Vagina (tissue), 2 donors: ENCODE measurements at regions not wholly inside any gene's neighbourhood (a gene's known extent, or its start where the extent isn't known, plus 50 kb on each side); places are given as distances from the start of the nearest gene placed in this dataset.

Experiments
- POLR2AphosphoS5 ChIP-seq, 2 donors: sonication (generic); formaldehyde crosslinking; IDR thresholded peaks; one replicate each; pipeline ENCODE4 v1.9.0; 2017; ENCODE audit warnings: antibody characterized with exemption in 2 of 2, mild to moderate bottlenecking in 2 of 2, low read depth in 1 of 2; ENCODE audit not compliant: insufficient read depth in 1 of 2
- TF ChIP-seq, protein P1 (sequence below), 3 experiments: fragments of 450-650 bp in 2 of 3; fragments of 200-600 bp in 1 of 3; sonication (generic) in 1 of 3; IDR thresholded peaks; one replicate each; pipeline ENCODE4 v1.5.1; 2017 to 2019; ENCODE audit warnings: antibody characterized with exemption in 3 of 3, mild to moderate bottlenecking in 2 of 3, moderate library complexity in 2 of 3

DNA sequence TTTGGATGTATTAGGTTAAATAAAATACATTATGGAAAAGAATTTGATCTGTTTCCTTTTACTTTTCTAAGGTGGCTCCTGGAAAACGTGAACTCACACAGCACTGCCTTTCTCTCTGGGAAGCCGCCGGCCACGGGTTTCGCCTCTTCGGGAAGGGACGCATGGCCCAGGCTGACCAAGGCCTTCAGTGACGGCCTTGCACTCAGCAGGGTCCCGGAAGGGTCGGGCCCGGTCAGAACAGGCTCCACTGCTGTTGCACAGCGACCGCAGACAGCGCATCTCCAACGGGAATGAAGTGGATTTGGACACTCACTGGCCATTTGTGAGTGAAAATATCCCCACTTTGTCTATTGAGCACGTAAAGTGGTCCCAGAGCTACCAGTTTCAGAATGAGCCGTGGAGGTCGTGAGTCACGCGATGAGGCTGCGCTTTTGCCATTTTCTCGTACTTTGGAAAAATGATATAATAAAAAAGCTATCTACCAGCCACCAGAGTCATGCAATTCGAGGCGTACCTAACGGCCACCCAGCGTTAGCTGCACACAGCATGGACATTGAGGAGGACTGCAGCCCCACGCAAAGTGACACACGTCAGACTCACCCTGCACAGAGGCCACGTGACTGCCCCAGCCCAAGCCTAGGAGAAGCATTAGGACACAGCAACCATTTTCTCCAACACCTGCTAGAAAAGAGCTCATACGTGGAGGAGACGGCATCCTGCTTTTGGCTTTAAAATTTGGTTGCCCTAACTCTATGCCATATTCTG, 244.3 kb downstream of the TTLL2 start:
- no peak for TF ChIP-seq POLR2AphosphoS5 (IDR thresholded peaks at IDR 0.05; ENCODE audit: insufficient read depth in 1 of 2, low read depth in 1 of 2)
- TF ChIP-seq, protein P1, sequence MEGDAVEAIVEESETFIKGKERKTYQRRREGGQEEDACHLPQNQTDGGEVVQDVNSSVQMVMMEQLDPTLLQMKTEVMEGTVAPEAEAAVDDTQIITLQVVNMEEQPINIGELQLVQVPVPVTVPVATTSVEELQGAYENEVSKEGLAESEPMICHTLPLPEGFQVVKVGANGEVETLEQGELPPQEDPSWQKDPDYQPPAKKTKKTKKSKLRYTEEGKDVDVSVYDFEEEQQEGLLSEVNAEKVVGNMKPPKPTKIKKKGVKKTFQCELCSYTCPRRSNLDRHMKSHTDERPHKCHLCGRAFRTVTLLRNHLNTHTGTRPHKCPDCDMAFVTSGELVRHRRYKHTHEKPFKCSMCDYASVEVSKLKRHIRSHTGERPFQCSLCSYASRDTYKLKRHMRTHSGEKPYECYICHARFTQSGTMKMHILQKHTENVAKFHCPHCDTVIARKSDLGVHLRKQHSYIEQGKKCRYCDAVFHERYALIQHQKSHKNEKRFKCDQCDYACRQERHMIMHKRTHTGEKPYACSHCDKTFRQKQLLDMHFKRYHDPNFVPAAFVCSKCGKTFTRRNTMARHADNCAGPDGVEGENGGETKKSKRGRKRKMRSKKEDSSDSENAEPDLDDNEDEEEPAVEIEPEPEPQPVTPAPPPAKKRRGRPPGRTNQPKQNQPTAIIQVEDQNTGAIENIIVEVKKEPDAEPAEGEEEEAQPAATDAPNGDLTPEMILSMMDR (IDR thresholded peaks at IDR 0.05): no peak
